ENCODE measurements at regions not wholly inside any gene's neighbourhood (a gene's known extent, or its start where the extent isn't known, plus 50 kb on each side); places are given as distances from the start of the nearest gene placed in this dataset.

GRCh38 chr11:113581713-113582112, 106.5 kb upstream of the DRD2 start:
- DNase-seq (ENCODE audit: low read depth in 2 of 2), result no peak

DNA sequence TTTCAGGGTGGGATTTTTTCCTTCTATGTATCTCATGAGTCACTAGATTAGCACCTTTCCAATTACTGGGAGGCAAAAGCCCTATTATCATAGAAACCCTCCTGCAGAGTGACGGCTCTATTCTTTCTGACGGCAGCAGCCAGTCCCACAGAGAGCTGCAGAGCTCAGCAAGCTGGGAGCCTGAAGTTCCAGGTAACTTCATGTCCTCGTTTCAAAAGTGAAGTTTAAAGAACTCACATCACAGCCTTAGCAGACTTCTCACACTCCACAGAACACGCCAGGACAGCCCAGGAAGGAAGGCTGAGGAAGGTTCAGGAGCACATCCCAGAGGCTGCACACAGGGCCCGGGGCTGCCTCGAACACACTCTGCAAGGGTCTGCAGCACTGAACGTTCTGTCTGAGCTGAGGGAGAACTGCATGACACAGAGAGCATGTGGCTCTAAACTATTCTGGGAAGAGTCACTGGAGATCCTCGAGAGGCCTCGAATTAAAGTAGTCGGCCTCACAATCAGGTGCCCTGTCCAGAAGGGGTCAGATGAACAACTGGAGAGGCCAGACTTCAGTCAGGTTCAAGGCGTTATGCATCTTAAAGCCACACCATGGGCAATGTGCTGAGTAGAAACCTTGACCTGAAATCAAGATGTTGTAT, 104.2 kb upstream of the DRD2 start:
- DNase-seq (ENCODE audit: low read depth in 2 of 2), result no peak

DNA sequence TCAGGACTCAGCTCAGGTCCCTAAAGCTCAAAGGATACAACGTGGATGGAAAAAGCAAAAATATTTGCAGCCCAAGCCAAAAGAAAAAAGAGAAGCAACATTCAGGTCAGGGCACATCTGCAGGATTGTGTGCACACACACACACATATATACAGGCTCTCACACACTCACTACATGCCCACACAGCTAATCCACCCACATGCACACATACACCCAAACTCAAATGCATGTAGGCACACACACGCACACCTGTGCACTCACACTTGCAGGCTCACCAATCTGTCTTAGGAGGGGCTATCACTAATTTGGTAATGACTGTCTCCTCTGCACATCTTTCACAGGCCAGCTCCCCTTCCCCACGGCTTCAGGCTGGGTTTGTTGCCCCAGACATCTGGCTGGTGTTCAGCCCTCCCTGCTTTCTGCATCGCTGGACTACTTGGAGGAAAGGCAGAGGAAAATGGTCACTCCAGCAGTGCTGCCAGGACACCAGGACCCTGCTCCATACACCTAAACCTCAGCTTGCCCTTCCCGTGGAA, 103.6 kb upstream of the DRD2 start:
- no peak for DNase-seq (ENCODE audit: low read depth in 2 of 2)

- no peak for DNase-seq (ENCODE audit: low read depth in 2 of 2)
Observed at GRCh38 chr11:113578033-113578380, 102.8 kb upstream of the DRD2 start.

- no peak for DNase-seq (ENCODE audit: low read depth in 2 of 2)
Observed at GRCh38 chr11:113577356-113578032, 102.3 kb upstream of the DRD2 start.

DNA sequence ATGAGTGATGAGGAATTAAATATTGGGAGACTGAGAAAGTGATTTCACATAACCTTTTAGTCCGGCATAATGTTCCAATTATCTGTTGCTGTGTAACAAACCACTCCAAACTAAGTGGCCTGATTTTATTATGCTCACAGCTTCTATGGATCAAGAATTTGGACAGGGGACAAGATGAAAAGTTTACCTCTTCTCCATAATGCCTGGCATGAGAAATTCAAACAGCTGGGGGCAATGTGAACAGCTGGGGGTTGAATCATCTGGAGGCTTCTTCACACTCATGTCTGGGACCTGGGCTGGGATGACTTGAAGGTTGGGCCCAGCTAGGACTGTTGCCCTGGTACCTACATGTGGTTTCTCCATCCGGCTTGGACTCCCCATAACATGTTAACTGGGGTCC, 99.4 kb upstream of the DRD2 start:
- no peak for DNase-seq (ENCODE audit: low read depth in 2 of 2)

GRCh38 chr11:113574171-113574570, 99.0 kb upstream of the DRD2 start:
- no peak for DNase-seq (ENCODE audit: low read depth in 2 of 2)

- DNase-seq (ENCODE audit: low read depth in 2 of 2), result no peak
Observed at GRCh38 chr11:113572136-113572735, 97.0 kb upstream of the DRD2 start.

DNA sequence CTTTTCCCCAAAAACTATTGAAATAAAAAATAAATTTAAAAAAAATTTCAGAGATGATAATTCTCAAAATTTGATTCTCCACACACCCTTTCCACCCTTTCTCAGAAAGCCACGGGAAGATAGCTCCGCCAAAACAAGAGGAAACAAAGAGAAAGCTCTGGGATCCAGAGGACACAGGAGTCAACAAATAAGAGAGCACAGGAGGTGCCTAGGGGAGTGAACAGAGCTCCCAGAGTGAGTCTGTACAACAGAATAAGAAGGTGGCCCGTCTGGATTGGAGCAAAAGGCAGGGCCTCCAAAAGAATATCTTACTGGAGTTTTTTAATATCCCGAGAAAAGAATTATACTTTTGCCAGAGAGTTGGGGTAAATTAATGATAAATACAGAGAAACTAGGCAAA, 96.3 kb upstream of the DRD2 start:
- no peak for DNase-seq (ENCODE audit: low read depth in 2 of 2)

DNA sequence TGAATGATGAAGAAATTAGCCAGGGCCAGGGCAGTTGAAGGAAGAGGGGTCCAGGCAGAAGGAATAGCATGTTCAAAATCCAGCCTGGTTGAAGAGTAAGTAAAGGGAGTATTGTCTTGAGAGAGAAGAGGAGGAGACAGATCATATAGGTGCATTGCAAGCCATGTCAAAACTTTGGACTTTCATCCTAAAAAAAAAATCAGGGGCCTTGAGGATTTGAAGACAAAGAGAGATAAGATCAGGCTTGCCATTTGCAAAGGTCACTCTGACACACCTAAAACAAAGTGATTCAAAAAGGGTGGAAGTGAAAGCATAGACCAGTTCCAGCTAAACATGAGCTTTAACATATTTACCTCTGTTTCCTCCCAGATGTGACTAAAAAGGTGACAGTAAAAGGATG, 95.7 kb upstream of the DRD2 start:
- no peak for DNase-seq (ENCODE audit: low read depth in 2 of 2)

DNA sequence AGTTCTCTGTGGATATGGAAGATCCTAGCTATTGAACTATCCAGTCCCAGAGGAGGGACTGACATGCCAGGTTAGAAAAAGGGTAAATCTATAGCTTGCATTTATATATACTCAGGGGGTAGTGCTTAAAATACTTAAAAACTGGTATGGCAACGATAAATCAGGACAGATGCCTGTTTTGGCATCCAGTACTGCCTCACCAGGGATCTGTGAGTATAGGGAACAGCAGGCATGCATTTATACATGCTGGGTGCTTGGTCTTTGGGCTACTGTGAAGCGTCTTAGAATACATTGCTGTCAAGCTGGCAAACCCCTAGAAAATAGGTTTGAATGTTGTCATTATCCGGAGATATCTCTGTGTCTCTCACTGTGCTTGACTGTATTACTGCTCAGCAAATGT, 94.2 kb upstream of the DRD2 start:
- no peak for DNase-seq (ENCODE audit: low read depth in 2 of 2)

DNA sequence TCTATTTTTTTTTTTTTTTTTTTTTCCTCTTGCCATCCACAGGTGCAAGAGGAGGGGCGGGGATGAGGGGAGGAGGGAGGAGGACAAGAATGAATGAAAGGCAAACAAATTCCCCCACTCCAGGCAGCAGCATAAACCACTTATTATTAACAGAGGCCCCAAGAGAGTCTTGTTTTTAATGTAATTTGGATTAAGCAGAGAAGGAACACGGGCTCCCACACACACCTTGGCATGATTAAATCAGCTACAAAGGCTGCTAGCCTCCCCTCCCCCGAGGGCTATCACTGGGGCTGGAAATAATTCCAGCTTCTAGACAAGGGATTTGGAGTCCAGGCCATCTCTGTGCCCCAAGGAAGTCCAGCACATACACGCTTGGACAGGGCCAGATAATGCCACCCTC, 93.4 kb upstream of the DRD2 start:
- no peak for DNase-seq (ENCODE audit: low read depth in 2 of 2)

- no peak for DNase-seq (ENCODE audit: low read depth in 2 of 2)
Observed at GRCh38 chr11:113567867-113568544, 92.8 kb upstream of the DRD2 start.

DNA sequence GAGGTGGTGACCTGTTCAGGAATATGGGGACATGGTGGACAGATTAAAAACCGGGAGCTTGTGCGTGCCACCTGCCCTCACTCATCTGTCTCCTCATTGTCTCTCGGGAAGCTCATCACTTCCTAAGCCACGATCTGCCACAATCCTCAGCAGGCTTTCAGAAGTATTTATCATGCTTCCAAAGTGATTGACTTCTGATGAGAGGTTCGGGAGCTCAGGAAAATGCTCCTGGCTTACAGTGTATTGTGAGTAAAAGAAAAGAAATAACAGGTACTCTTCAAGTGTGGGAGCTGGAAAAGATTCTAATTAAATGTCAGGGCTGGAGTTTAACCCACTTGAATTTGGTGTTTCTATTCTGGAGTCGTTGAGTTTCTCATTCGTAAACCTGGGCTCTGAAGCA, 91.9 kb upstream of the DRD2 start:
- DNase-seq (ENCODE audit: low read depth in 2 of 2), result no peak

DNA sequence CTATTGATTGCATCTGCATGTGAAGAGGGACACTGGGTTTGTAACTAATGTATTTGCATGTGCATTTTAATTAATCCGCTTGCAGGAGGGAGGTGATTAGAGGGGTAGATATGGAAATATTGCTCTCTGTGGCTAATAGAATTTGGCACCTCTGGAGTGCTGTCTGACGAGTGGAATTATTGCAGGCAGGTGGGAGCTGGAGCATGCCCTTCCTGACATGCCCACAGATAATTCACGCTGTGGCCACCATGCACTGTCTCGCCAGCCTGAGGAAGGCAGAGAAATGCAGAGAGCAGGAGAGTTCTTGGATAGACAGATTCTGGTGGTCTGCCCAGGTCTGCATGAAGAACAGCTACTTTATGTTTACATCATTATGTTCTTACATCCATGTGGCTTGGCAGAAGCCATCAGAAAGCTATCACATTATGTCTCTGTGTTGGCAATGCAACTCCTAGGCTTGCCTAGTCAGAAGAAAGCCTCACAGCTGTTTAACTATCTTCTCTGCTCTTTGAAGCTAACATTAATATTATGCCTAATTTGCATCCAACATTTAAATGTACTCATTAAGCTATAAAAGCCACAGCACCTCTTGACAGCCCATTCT, 89.4 kb upstream of the DRD2 start:
- no peak for DNase-seq (ENCODE audit: low read depth in 2 of 2)

DNA sequence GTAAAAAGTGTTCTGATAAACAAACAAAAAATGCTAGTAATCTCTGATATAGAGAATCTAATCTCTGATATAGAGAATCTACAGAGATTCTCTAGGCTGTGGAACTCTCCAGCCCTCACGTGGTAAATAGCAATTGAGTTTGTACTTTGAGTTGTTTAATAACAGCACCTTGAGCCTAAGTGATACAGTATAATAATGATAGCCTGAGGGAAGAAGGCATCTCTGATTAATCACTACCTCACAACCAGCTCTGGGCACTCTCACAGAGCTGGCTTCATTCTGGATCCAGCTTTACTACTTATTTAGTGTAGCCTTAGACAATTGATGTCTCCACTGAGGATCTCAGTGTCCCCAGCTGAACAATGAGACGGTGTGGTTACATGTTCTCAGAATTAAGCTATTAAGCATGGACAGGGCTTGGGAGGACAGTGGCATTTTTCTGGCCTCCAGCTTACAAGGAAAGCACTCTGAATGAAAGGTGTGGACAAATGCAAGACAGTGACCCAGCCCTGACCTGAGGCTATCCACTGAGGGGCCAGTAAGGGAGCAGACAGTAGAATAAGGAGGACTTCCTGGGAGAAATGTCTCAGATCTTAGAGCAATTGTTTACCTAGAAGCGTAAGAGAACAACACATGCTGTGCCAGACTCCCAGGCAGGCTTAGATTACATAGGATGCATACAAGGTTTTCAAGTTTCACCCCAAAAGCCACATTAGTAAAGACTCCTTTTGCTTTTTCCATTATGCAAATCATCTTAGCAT, 88.7 kb upstream of the DRD2 start:
- no peak for DNase-seq (ENCODE audit: low read depth in 2 of 2)

DNA sequence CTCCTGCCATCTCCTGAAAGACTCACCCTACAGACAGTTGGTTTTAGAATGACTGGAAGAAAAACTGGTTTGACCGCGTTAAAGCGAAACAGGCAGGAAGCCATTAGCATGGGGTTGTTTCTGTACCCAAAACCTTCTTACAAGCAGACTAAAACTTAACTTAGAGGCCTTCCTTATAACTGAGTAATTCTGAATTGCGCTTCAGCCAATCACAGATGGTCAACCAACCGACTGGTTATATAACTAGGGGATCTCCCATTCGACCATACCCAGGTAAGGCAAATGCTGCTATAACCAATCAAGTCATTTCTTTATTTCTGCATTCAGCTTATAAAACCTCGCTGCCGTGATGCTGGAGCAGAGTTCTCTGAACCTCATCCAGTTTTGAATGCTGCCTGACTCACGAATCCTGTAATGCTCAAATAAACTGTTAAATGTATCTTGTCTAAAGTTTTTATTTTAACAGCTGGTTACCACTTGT, 87.8 kb upstream of the DRD2 start:
- DNase-seq (ENCODE audit: low read depth in 2 of 2), result no peak

- no peak for DNase-seq (ENCODE audit: low read depth in 2 of 2)
Observed at GRCh38 chr11:113562576-113562975, 87.4 kb upstream of the DRD2 start.

DNA sequence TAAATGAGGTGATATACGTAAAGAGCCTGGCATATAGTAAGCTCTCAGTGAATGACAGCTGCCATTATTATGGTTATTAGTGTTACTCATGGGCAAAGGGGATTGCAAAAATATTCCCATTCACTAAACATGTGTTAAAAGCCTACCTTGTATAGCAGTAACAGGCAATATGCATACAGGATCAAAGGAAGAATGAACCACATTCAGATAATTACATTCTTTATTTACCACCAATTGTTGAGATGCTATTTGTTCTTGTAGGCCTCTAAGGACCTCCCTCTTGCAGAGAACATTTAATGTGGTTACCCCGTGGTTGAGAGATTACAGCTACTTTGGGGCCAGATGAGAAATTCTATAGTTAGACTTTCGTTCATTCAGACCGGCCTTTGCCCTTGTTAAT, 82.7 kb upstream of the DRD2 start:
- DNase-seq (ENCODE audit: low read depth in 2 of 2), result no peak

DNA sequence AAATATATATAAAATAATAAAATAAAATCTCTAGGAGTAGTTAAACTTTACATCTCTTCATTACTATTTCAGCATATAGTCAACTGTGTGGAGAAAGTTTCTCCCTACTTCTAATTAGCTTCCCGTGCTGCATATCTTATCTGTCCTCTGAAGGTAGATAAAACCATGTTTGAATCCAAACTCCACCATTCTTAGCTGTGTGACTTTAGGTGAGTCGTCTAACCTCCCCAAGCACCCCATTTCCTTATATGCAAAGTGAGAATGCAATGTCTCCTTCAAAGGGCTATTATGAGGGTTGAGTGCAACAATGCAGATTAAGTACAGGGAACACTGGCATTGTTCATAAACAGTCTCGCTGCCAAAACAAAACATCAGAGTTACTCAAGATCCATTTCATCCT, 80.8 kb upstream of the DRD2 start:
- no peak for DNase-seq (ENCODE audit: low read depth in 2 of 2)

GRCh38 chr11:113555071-113555619, 79.9 kb upstream of the DRD2 start:
- DNase-seq (ENCODE audit: low read depth in 2 of 2), result no peak

All from stimulated activated CD4-positive, alpha-beta T cell treated with anti-CD3 and anti-CD28 coated beads, Interleukin-1b, Interleukin-23, amount 100 ng/mL, for 4 hours (primary cell).